Osteocyte (in vitro differentiated cells): ENCODE measurements at regions not wholly inside any gene's neighbourhood (a gene's known extent, or its start where the extent isn't known, plus 50 kb on each side); places are given as distances from the start of the nearest gene placed in this dataset.
A peak's percentile ranks its signal among the peaks of the same experiment; 100 is the strongest.

Experiments used
- DNase-seq: peaks from one replicate; pipeline ENCODE4 v3.0.0; 2021; ENCODE audit warnings: mixed read lengths; ENCODE audit not compliant: unreplicated experiment; ENCODE audit errors: extremely low spot score
- H3K27ac Mint-ChIP-seq: one replicate; pipeline ENCODE4 v1.8.0; 2021; ENCODE audit warnings: mild to moderate bottlenecking, mixed read lengths; ENCODE audit not compliant: unreplicated experiment
- H3K27me3 Mint-ChIP-seq: one replicate; pipeline ENCODE4 v1.8.0; 2021; ENCODE audit warnings: mixed read lengths; ENCODE audit not compliant: unreplicated experiment
- H3K36me3 Mint-ChIP-seq: one replicate; pipeline ENCODE4 v1.8.0; 2021; ENCODE audit warnings: mixed read lengths; ENCODE audit not compliant: unreplicated experiment
- H3K4me1 Mint-ChIP-seq: one replicate; pipeline ENCODE4 v1.8.0; 2021; ENCODE audit warnings: mixed read lengths; ENCODE audit not compliant: unreplicated experiment
- H3K4me3 Mint-ChIP-seq: one replicate; pipeline ENCODE4 v1.8.0; 2021; ENCODE audit warnings: mild to moderate bottlenecking, moderate library complexity, mixed read lengths; ENCODE audit not compliant: unreplicated experiment
- H3K9me3 Mint-ChIP-seq: one replicate; pipeline ENCODE4 v1.8.0; 2021; ENCODE audit warnings: mixed read lengths; ENCODE audit not compliant: unreplicated experiment
- TF ChIP-seq, protein P1 (sequence below): fragments of 200-600 bp; sonication (generic); IDR thresholded peaks from 2 replicates; pipeline ENCODE4 v1.5.0; 2021; ENCODE audit warnings: antibody characterized with exemption, mild to moderate bottlenecking, moderate library complexity

GRCh38 chr18:50473881-50474280 lies 86.0 kb upstream of the MAPK4 start:
- H3K36me3 Mint-ChIP-seq, result no peaks in the 10 kb centered on the region
- peaks cover 10% of the 10 kb centered on the region for H3K9me3 Mint-ChIP-seq
- TF ChIP-seq, protein P1, sequence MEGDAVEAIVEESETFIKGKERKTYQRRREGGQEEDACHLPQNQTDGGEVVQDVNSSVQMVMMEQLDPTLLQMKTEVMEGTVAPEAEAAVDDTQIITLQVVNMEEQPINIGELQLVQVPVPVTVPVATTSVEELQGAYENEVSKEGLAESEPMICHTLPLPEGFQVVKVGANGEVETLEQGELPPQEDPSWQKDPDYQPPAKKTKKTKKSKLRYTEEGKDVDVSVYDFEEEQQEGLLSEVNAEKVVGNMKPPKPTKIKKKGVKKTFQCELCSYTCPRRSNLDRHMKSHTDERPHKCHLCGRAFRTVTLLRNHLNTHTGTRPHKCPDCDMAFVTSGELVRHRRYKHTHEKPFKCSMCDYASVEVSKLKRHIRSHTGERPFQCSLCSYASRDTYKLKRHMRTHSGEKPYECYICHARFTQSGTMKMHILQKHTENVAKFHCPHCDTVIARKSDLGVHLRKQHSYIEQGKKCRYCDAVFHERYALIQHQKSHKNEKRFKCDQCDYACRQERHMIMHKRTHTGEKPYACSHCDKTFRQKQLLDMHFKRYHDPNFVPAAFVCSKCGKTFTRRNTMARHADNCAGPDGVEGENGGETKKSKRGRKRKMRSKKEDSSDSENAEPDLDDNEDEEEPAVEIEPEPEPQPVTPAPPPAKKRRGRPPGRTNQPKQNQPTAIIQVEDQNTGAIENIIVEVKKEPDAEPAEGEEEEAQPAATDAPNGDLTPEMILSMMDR, result no peak
- DNase-seq, result peak; percentile 65
- H3K4me3 Mint-ChIP-seq, result no peak overlapping the region
- no peaks in the 10 kb centered on the region for H3K4me1 Mint-ChIP-seq
- H3K27me3 Mint-ChIP-seq, result peaks cover 6% of the 10 kb centered on the region
- no peak overlapping the region for H3K27ac Mint-ChIP-seq

DNA sequence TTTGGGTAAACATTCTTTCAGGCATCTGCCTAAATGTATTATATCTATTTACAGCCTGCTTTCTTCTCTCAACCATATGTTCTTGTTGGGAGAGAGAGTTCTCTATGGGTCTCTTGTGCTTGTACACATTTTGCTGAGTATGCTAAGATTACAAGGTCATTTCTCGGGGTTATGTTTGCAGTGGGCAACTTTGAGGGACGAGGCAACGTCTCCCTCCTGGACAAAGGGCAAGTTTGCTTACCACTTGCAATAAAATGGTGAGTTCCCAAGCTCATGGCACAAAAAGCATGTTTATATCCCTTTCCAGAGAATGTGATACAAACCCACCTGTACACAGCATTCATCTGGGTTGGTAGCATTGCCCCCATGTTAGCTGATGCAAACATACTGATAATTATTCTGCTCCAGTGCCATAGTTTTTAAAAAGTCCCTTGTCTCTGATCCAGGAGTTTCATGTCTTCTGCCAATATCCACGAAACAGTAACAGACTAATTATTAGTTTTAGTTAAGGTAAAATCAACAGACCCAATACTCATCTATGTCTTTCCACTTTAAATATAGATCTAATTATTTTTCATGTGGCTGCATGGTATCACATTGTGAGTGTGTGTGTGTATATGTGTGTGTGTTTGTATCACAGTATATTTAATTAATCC lies 84.2 kb upstream of the MAPK4 start:
- Mint-ChIP-seq H3K36me3 (no peaks in the 10 kb centered on the region), H3K27me3 (peaks cover 6% of the 10 kb centered on the region), H3K27ac (no peak overlapping the region), H3K4me3 (no peak overlapping the region), H3K4me1 (no peaks in the 10 kb centered on the region), H3K9me3 (peaks cover 3% of the 10 kb centered on the region)
- DNase-seq, result peak; percentile 11
- TF ChIP-seq, protein P1, result no peak

GRCh38 chr18:50492097-50492496 lies 67.8 kb upstream of the MAPK4 start:
- H3K27ac Mint-ChIP-seq, result no peak overlapping the region
- no peak for DNase-seq
- H3K4me1 Mint-ChIP-seq, result no peaks in the 10 kb centered on the region
- TF ChIP-seq, protein P1, result no peak
- no peaks in the 10 kb centered on the region for H3K27me3 Mint-ChIP-seq
- no peaks in the 10 kb centered on the region for H3K36me3 Mint-ChIP-seq
- no peak overlapping the region for H3K4me3 Mint-ChIP-seq
- H3K9me3 Mint-ChIP-seq, result peaks cover 5% of the 10 kb centered on the region

GRCh38 chr18:50494569-50494968 lies 65.3 kb upstream of the MAPK4 start:
- Mint-ChIP-seq H3K4me1 (no peaks in the 10 kb centered on the region), H3K27me3 (no peaks in the 10 kb centered on the region), H3K9me3 (peaks cover 5% of the 10 kb centered on the region), H3K4me3 (no peak overlapping the region), H3K36me3 (no peaks in the 10 kb centered on the region), H3K27ac (no peak overlapping the region)
- TF ChIP-seq, protein P1, result no peak
- no peak for DNase-seq

GRCh38 chr18:50506362-50506761 lies 53.5 kb upstream of the MAPK4 start:
- TF ChIP-seq, protein P1, result no peak
- H3K27ac Mint-ChIP-seq, result no peak overlapping the region

More at GRCh38 chr18:50506362-50506761, 53.5 kb upstream of the MAPK4 start:
- DNase-seq, result no peak
- Mint-ChIP-seq H3K27me3 (peaks cover 4% of the 10 kb centered on the region), H3K36me3 (no peaks in the 10 kb centered on the region), H3K4me1 (no peaks in the 10 kb centered on the region), H3K4me3 (no peak overlapping the region), H3K9me3 (no peaks in the 10 kb centered on the region)
